B cell (primary cell): ENCODE measurements at regions not wholly inside any gene's neighbourhood (a gene's known extent, or its start where the extent isn't known, plus 50 kb on each side); places are given as distances from the start of the nearest gene placed in this dataset.
"Not testable (repeated sequence)": the region's sequence is repeated elsewhere in the genome, so short reads cannot be mapped to it uniquely, and the experiment has no call there.

Experiments used
- EZH2 ChIP-seq: IDR thresholded peaks from 2 replicates; pipeline ENCODE4 v1.6.1; 2012; ENCODE audit warnings: borderline replicate concordance, low read depth, mild to moderate bottlenecking, moderate library complexity, low read length; ENCODE audit not compliant: insufficient read depth, poor library complexity, severe bottlenecking
- TF ChIP-seq, protein P1 (sequence below): fragments of 200-600 bp; IDR thresholded peaks from one replicate; pipeline ENCODE4 v1.8.0; 2022; ENCODE audit warnings: antibody characterized with exemption, mild to moderate bottlenecking

DNA sequence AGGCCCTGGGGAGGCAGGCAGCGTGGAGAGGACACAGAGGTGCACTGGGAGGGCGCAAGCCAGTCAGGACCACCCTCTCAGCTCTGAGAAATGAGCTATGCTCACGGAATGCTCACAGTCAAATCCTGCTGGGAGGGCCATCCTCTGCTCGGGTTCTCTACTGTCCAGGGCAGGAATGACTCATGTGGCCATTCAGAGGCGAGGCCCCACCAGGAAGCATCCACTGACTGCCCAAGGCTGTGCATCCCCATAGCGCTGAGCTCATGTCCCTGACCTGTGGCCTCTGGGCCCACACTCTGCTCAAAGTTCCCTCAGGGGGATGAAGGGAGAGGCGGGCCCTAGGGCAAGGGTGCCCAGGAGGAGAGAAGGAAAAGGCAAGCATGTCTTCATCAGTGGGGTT lies 57.2 kb downstream of the OR4M2 start:
- TF ChIP-seq, protein P1, sequence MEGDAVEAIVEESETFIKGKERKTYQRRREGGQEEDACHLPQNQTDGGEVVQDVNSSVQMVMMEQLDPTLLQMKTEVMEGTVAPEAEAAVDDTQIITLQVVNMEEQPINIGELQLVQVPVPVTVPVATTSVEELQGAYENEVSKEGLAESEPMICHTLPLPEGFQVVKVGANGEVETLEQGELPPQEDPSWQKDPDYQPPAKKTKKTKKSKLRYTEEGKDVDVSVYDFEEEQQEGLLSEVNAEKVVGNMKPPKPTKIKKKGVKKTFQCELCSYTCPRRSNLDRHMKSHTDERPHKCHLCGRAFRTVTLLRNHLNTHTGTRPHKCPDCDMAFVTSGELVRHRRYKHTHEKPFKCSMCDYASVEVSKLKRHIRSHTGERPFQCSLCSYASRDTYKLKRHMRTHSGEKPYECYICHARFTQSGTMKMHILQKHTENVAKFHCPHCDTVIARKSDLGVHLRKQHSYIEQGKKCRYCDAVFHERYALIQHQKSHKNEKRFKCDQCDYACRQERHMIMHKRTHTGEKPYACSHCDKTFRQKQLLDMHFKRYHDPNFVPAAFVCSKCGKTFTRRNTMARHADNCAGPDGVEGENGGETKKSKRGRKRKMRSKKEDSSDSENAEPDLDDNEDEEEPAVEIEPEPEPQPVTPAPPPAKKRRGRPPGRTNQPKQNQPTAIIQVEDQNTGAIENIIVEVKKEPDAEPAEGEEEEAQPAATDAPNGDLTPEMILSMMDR, result not testable (repeated sequence)
- not testable (repeated sequence) for TF ChIP-seq EZH2
